Chondrocyte (in vitro differentiated cells): ENCODE measurements at regions not wholly inside any gene's neighbourhood (a gene's known extent, or its start where the extent isn't known, plus 50 kb on each side); places are given as distances from the start of the nearest gene placed in this dataset.

Experiments
- DNase-seq: peaks from one replicate; pipeline ENCODE4 v3.0.0; 2021; ENCODE audit warnings: mixed read lengths, low spot score
- H3K27ac Mint-ChIP-seq: one replicate; pipeline ENCODE4 v1.8.0; 2021; ENCODE audit warnings: mild to moderate bottlenecking, moderate library complexity, mixed read lengths; ENCODE audit not compliant: unreplicated experiment
- H3K27me3 Mint-ChIP-seq: 2 replicates; pipeline ENCODE4 v1.8.0; 2021; ENCODE audit warnings: low read depth, mixed read lengths
- H3K36me3 Mint-ChIP-seq: 2 replicates; pipeline ENCODE4 v1.8.0; 2021; ENCODE audit warnings: low read depth, mixed read lengths
- H3K4me1 Mint-ChIP-seq: 2 replicates; pipeline ENCODE4 v1.8.0; 2021; ENCODE audit warnings: low read depth, mild to moderate bottlenecking, mixed read lengths
- H3K4me3 Mint-ChIP-seq: one replicate; pipeline ENCODE4 v1.8.0; 2021; ENCODE audit warnings: mild to moderate bottlenecking, moderate library complexity, mixed read lengths; ENCODE audit not compliant: unreplicated experiment
- H3K9me3 Mint-ChIP-seq: 2 replicates; pipeline ENCODE4 v1.8.0; 2021; ENCODE audit warnings: low read depth, mixed read lengths
- TF ChIP-seq, protein P1 (sequence below): fragments of 200-600 bp; sonication (generic); IDR thresholded peaks from 2 replicates; pipeline ENCODE4 v1.5.0; 2021; ENCODE audit warnings: antibody characterized with exemption, mild to moderate bottlenecking, moderate library complexity

DNA sequence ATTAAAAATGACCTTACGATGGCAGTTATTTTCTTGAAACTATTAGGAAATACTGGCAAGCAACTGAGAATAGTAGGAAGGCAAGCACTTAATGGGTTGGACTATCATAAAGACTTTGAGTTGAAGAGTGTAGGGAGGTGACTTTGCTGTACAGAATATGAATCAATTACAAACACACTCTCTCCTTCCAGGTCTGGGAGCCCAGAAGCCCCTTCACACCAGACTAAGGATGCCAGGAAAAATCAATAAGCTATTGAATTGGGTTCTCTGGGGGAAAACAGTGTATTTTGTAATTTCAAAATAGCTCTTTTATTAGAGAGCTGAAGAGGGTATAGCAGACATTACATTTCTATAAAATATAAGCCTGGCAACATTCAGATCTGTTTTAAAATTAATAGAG, 736.4 kb downstream of the NOVA1 start:
- no peaks in the 10 kb centered on the region for H3K4me1 Mint-ChIP-seq
- H3K27me3 Mint-ChIP-seq: no peaks in the 10 kb centered on the region
- H3K27ac Mint-ChIP-seq: no peak overlapping the region
- TF ChIP-seq, protein P1, sequence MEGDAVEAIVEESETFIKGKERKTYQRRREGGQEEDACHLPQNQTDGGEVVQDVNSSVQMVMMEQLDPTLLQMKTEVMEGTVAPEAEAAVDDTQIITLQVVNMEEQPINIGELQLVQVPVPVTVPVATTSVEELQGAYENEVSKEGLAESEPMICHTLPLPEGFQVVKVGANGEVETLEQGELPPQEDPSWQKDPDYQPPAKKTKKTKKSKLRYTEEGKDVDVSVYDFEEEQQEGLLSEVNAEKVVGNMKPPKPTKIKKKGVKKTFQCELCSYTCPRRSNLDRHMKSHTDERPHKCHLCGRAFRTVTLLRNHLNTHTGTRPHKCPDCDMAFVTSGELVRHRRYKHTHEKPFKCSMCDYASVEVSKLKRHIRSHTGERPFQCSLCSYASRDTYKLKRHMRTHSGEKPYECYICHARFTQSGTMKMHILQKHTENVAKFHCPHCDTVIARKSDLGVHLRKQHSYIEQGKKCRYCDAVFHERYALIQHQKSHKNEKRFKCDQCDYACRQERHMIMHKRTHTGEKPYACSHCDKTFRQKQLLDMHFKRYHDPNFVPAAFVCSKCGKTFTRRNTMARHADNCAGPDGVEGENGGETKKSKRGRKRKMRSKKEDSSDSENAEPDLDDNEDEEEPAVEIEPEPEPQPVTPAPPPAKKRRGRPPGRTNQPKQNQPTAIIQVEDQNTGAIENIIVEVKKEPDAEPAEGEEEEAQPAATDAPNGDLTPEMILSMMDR: no peak
- no peak overlapping the region for H3K4me3 Mint-ChIP-seq
- no peak for DNase-seq
- H3K36me3 Mint-ChIP-seq: no peaks in the 10 kb centered on the region
- peaks cover 8% of the 10 kb centered on the region for H3K9me3 Mint-ChIP-seq

- H3K27ac Mint-ChIP-seq: no peak overlapping the region
- TF ChIP-seq, protein P1: no peak
- no peaks in the 10 kb centered on the region for H3K4me1 Mint-ChIP-seq
- no peaks in the 10 kb centered on the region for H3K36me3 Mint-ChIP-seq
- H3K9me3 Mint-ChIP-seq: peaks cover 8% of the 10 kb centered on the region
- no peak overlapping the region for H3K4me3 Mint-ChIP-seq
- no peak for DNase-seq
- no peaks in the 10 kb centered on the region for H3K27me3 Mint-ChIP-seq
Measured at GRCh38 chr14:25848601-25849000, 749.2 kb downstream of the NOVA1 start.

- Mint-ChIP-seq H3K4me1 (no peaks in the 10 kb centered on the region), H3K27ac (no peak overlapping the region), H3K4me3 (no peak overlapping the region), H3K9me3 (peaks cover 3% of the 10 kb centered on the region), H3K36me3 (no peaks in the 10 kb centered on the region), H3K27me3 (no peaks in the 10 kb centered on the region)
- TF ChIP-seq, protein P1: no peak
- no peak for DNase-seq
Measured at GRCh38 chr14:25846246-25846645, 751.6 kb downstream of the NOVA1 start.

- no peaks in the 10 kb centered on the region for H3K4me1 Mint-ChIP-seq
- H3K9me3 Mint-ChIP-seq: peaks cover 4% of the 10 kb centered on the region
Measured at GRCh38 chr14:25843481-25844470, 754.1 kb downstream of the NOVA1 start.

GRCh38 chr14:25841226-25841625, 756.6 kb downstream of the NOVA1 start:
- Mint-ChIP-seq H3K4me1 (no peaks in the 10 kb centered on the region), H3K27me3 (no peaks in the 10 kb centered on the region), H3K4me3 (no peak overlapping the region), H3K9me3 (peaks cover 4% of the 10 kb centered on the region), H3K36me3 (no peaks in the 10 kb centered on the region), H3K27ac (no peak overlapping the region)
- TF ChIP-seq, protein P1: no peak
- DNase-seq: no peak

More at GRCh38 chr14:25843481-25844470, 754.1 kb downstream of the NOVA1 start:
- DNase-seq: no peak
- H3K27ac Mint-ChIP-seq: no peak overlapping the region
- no peak overlapping the region for H3K4me3 Mint-ChIP-seq
- H3K36me3 Mint-ChIP-seq: no peaks in the 10 kb centered on the region
- H3K27me3 Mint-ChIP-seq: no peaks in the 10 kb centered on the region
- TF ChIP-seq, protein P1: no peak
